HepG2 (cell line): ENCODE measurements at regions not wholly inside any gene's neighbourhood (a gene's known extent, or its start where the extent isn't known, plus 50 kb on each side); places are given as distances from the start of the nearest gene placed in this dataset.

Experiments
- ATAC-seq: fragments of 200-7000 bp; cut with Tn5 transposase; 3 replicates; pipeline ENCODE4 v1.9.1; 2020; ENCODE audit warnings: mild to moderate bottlenecking, moderate library complexity
- BruUV-seq: library from RNA; stranded (reverse); fragments of 400-500 nt; replicated peaks from 2 replicates; lab custom pipeline; 2021; lab: Mats Ljungman, UMichigan
- CTCF ChIA-PET: fragments of 300-600 bp; formaldehyde crosslinking; extraction: SDS; loops from one replicate; lab custom pipeline; 2021; ENCODE audit warnings: low total read pairs, inconsistent platforms, low intra/inter-chr PET ratio; lab: Yijun Ruan, JAX
- POLR2A ChIA-PET: fragments of 350-600 bp; sonication (Branson Sonifier 250); formaldehyde crosslinking; loops from one replicate; lab custom pipeline; 2020; ENCODE audit warnings: antibody characterized with exemption, inconsistent platforms; lab: Yijun Ruan, JAX
- DNase-seq: peaks from one replicate; pipeline ENCODE4 v3.0.0-alpha.2; 2015; ENCODE audit warnings: low spot score
- FAIRE-seq: peaks from 3 replicates; lab custom pipeline; 2011; peaks lifted over from hg19 to GRCh38; lab: Jason Lieb, UNC
- H2AFZ ChIP-seq: one replicate; pipeline ENCODE4 v1.6.1; 2011; ENCODE audit warnings: low read length, inconsistent platforms
- H3K27ac ChIP-seq: fragments of 300-600 bp; 3 replicates; pipeline ENCODE4 v1.8.0; 2011; ENCODE audit warnings: mixed run types, mild to moderate bottlenecking, mixed read lengths, low read length, inconsistent platforms; ENCODE audit not compliant: insufficient read depth; ENCODE audit errors: extremely low read length
- H3K27me3 ChIP-seq, 2 experiments: fragments of 200-600 bp in 1 of 2; 2 replicates in 1 of 2; 3 replicates in 1 of 2; pipeline versions ENCODE4 v1.6.0 to v1.8.0; 2011; ENCODE audit warnings: low read length in 2 of 2, mild to moderate bottlenecking in 2 of 2, moderate library complexity in 2 of 2, inconsistent platforms in 1 of 2; ENCODE audit not compliant: insufficient read depth in 2 of 2, control insufficient read depth in 1 of 2
- H3K36me3 ChIP-seq, 2 experiments: fragments of 200-600 bp in 1 of 2; replicated peaks in 1 of 2; 2 replicates in 1 of 2; 3 replicates in 1 of 2; pipeline versions ENCODE4 v1.5.1 to v1.8.0; 2011; ENCODE audit warnings: low read length in 2 of 2, inconsistent platforms in 1 of 2; ENCODE audit not compliant: insufficient read depth in 2 of 2, control insufficient read depth in 1 of 2
- H3K4me1 ChIP-seq: 2 replicates; pipeline ENCODE4 v1.5.1; 2012; ENCODE audit warnings: low read length, inconsistent platforms; ENCODE audit not compliant: insufficient read depth
- H3K4me2 ChIP-seq: 2 replicates; pipeline ENCODE4 v1.6.0; 2011; ENCODE audit warnings: low read depth, low read length, inconsistent platforms
- H3K4me3 ChIP-seq, 3 experiments: fragments of 200-600 bp in 1 of 3; sonication (generic), shearing (Covaris generic) in 1 of 3; replicated peaks in 1 of 3; 2 replicates each; pipeline ENCODE4 v1.5.1; 2011 to 2016; ENCODE audit warnings: low read length in 3 of 3, inconsistent platforms in 2 of 3, low read depth in 2 of 3, mild to moderate bottlenecking in 2 of 3, control low read depth in 1 of 3, mixed read lengths in 1 of 3; ENCODE audit not compliant: insufficient read depth in 1 of 3
- H3K79me2 ChIP-seq: one replicate; pipeline ENCODE4 v1.6.1; 2011; ENCODE audit warnings: low read length, inconsistent platforms; ENCODE audit not compliant: insufficient read depth
- H3K9ac ChIP-seq: 2 replicates; pipeline ENCODE4 v1.6.0; 2011; ENCODE audit warnings: mild to moderate bottlenecking, low read depth, low read length, inconsistent platforms; ENCODE audit not compliant: insufficient read depth
- H3K9me3 ChIP-seq: 2 replicates; pipeline ENCODE4 v1.5.1; 2012; ENCODE audit warnings: mild to moderate bottlenecking, low read length
- H4K20me1 ChIP-seq: 2 replicates; pipeline ENCODE4 v1.6.0; 2011; ENCODE audit warnings: inconsistent platforms, mild to moderate bottlenecking, low read length, moderate library complexity; ENCODE audit not compliant: insufficient read depth
- FIP1L1 ChIP-seq: fragments of 200-400 bp; formaldehyde crosslinking; IDR thresholded peaks from 2 replicates; pipeline ENCODE4 v1.6.1; 2018; ENCODE audit warnings: low read depth, mild to moderate bottlenecking, low read length, moderate library complexity, borderline replicate concordance; ENCODE audit not compliant: insufficient read depth
- FOXP4 ChIP-seq: sonication (generic); formaldehyde crosslinking; IDR thresholded peaks from 2 replicates; pipeline ENCODE4 v1.4.0; 2020; ENCODE audit warnings: missing genetic modification reagents
- HMG20A ChIP-seq: IDR thresholded peaks from 2 replicates; pipeline ENCODE4 v1.6.1; 2016; ENCODE audit warnings: borderline replicate concordance
- MAFF ChIP-seq: IDR thresholded peaks from 2 replicates; pipeline ENCODE4 v1.6.1; 2011; ENCODE audit warnings: low read depth, low read length, improper control_type of control experiment
- MAFK ChIP-seq, 2 experiments: IDR thresholded peaks in 1 of 2; conservative IDR thresholded peaks in 1 of 2; 2 replicates each; pipeline ENCODE4 v1.6.1; 2011; ENCODE audit warnings: improper control_type of control experiment in 2 of 2, low read length in 2 of 2
- PAWR ChIP-seq: sonication (generic); formaldehyde crosslinking; IDR thresholded peaks from 2 replicates; pipeline ENCODE4 v1.4.0; 2020; ENCODE audit warnings: missing genetic modification reagents, mild to moderate bottlenecking, borderline replicate concordance
- RFXAP ChIP-seq: sonication (generic); formaldehyde crosslinking; IDR thresholded peaks from 2 replicates; pipeline ENCODE4 v1.4.0; 2020; ENCODE audit warnings: missing genetic modification reagents, borderline replicate concordance
- THAP7 ChIP-seq: sonication (generic); formaldehyde crosslinking; IDR thresholded peaks from 2 replicates; pipeline ENCODE4 v1.8.1; 2023; ENCODE audit warnings: mild to moderate bottlenecking, missing genetic modification reagents
- UBTF ChIP-seq: sonication (generic); formaldehyde crosslinking; IDR thresholded peaks from 2 replicates; pipeline ENCODE4 v1.4.0; 2020; ENCODE audit warnings: mild to moderate bottlenecking, missing genetic modification reagents
- ZMYM3 ChIP-seq: sonication (generic); formaldehyde crosslinking; IDR thresholded peaks from 2 replicates; pipeline ENCODE4 v1.5.1; 2020; ENCODE audit warnings: mild to moderate bottlenecking, missing genetic modification reagents
- ZNF460 ChIP-seq: sonication (generic); formaldehyde crosslinking; IDR thresholded peaks from 2 replicates; pipeline ENCODE4 v1.5.1; 2020; ENCODE audit warnings: missing genetic modification reagents, mild to moderate bottlenecking, borderline replicate concordance
- ZNF580 ChIP-seq: IDR thresholded peaks from 2 replicates; pipeline ENCODE4 v1.6.1; 2016; ENCODE audit warnings: low read depth, borderline replicate concordance
- ZNF768 ChIP-seq: sonication (generic); formaldehyde crosslinking; IDR thresholded peaks from 2 replicates; pipeline ENCODE4 v1.4.0; 2020; ENCODE audit warnings: missing genetic modification reagents
- WGBS: methylation state at CpG from one replicate; pipeline ENCODE4 v1.1.6; 2017; ENCODE audit warnings: low lambda C conversion rate; 5-methylcytosine and 5-hydroxymethylcytosine counted together
- in situ Hi-C: cut with HindIII; loops from 2 replicates; pipeline ENCODE4 v1.10.0; 2017; ENCODE audit warnings: low pct_unique_long_range_greater_than_20kb; ENCODE audit not compliant: extremely low pct_ligation_motif_present
- intact Hi-C: fragments of 100-400 bp; cut with micrococcal nuclease; formaldehyde crosslinking; loops from one replicate; pipeline ENCODE4 v1.10.0; 2022; ENCODE audit not compliant: unreplicated experiment

- no peaks in the 10 kb centered on the region for H3K36me3 ChIP-seq
- ATAC-seq (no peak), FAIRE-seq (no peak), DNase-seq (no peak)
- no peak overlapping the region for H3K4me3 ChIP-seq
- H3K9me3 ChIP-seq, result no peaks in the 10 kb centered on the region
- H3K9ac ChIP-seq, result no peak overlapping the region
- H3K79me2 ChIP-seq, result no peaks in the 10 kb centered on the region
- POLR2A ChIA-PET, result no interaction called here
- peak; percentile 63 to 86; a peak in 3 of 4 replicates for TF ChIP-seq MAFK (conservative IDR thresholded peaks at IDR 0.05 in 1 of 2, IDR thresholded peaks at IDR 0.05 in 1 of 2; ENCODE audit: low read length in 2 of 2)
- no peak for TF ChIP-seq PAWR (CRISPR knock-in tag)
- no peak for TF ChIP-seq RFXAP (CRISPR knock-in tag)
- TF ChIP-seq FIP1L1, result no peak
- TF ChIP-seq MAFF, result peak; percentile 60; the same call in 1 of the 2 replicates
- TF ChIP-seq FOXP4 (CRISPR knock-in tag), result no peak
- no peak overlapping the region for H2AFZ ChIP-seq
- no peaks in the 10 kb centered on the region for H4K20me1 ChIP-seq
- intact Hi-C loops, result no loop called here
- no peak overlapping the region for H3K4me2 ChIP-seq
- no peaks in the 10 kb centered on the region for H3K4me1 ChIP-seq
- in situ Hi-C loops, result no loop called here
- no peaks in the 10 kb centered on the region for H3K27me3 ChIP-seq
- CTCF ChIA-PET, result no interaction called here
- H3K27ac ChIP-seq, result no peak overlapping the region
- no TSS peak for BruUV-seq
Observed at GRCh38 chr6:141269684-141270083, 863.0 kb upstream of the GJE1 start.

GRCh38 chr6:141267420-141267819, 865.3 kb upstream of the GJE1 start:
- Histone ChIP-seq H4K20me1 (no peaks in the 10 kb centered on the region), H3K9me3 (no peaks in the 10 kb centered on the region), H3K36me3 (no peaks in the 10 kb centered on the region), H3K9ac (no peak overlapping the region), H3K4me3 (no peak overlapping the region), H3K4me2 (no peak overlapping the region), H3K27me3 (no peaks in the 10 kb centered on the region), H3K27ac (no peak overlapping the region), H3K79me2 (no peaks in the 10 kb centered on the region), H2AFZ (peak overlapping the region; percentile 46), H3K4me1 (no peaks in the 10 kb centered on the region)
- in situ Hi-C loops (no loop called here), intact Hi-C loops (no loop called here)
- no TSS peak for BruUV-seq
- no peak for DNase-seq
- POLR2A ChIA-PET, result no interaction called here
- CTCF ChIA-PET, result no interaction called here
- 18% methylated on average over 6 of the region's 6 CpGs for WGBS
- ATAC-seq, result no peak
- FAIRE-seq, result no peak
- TF ChIP-seq ZNF768, result no peak
- no peak for TF ChIP-seq THAP7
- no peak for TF ChIP-seq UBTF (CRISPR knock-in tag)
- no peak for TF ChIP-seq HMG20A
- no peak for TF ChIP-seq PAWR (CRISPR knock-in tag)
- TF ChIP-seq ZNF460 (CRISPR knock-in tag), result no peak
- no peak for TF ChIP-seq ZMYM3
- TF ChIP-seq ZNF580 (CRISPR knock-in tag), result no peak
